GM23248 (cell line): ENCODE measurements at regions not wholly inside any gene's neighbourhood (a gene's known extent, or its start where the extent isn't known, plus 50 kb on each side); places are given as distances from the start of the nearest gene placed in this dataset.

Experiments
- DNase-seq: peaks from one replicate; pipeline ENCODE4 v3.0.0-alpha.2; 2015
- H2AFZ ChIP-seq: fragments of 200-600 bp; sonication (generic); 2 replicates; pipeline ENCODE4 v1.6.1; 2016; ENCODE audit warnings: antibody characterized with exemption
- H3F3A ChIP-seq: fragments of 200-600 bp; sonication (generic); 2 replicates; pipeline ENCODE4 v1.6.1; 2016; ENCODE audit warnings: mild to moderate bottlenecking, antibody characterized with exemption, mixed run types; ENCODE audit not compliant: insufficient read depth
- H3K27ac ChIP-seq: fragments of 200-600 bp; sonication (generic); 2 replicates; pipeline ENCODE4 v1.5.1; 2016; ENCODE audit warnings: mild to moderate bottlenecking
- H3K27me3 ChIP-seq: fragments of 200-600 bp; sonication (generic); replicated peaks from 2 replicates; pipeline ENCODE4 v1.6.1; 2016; ENCODE audit warnings: mild to moderate bottlenecking; ENCODE audit not compliant: insufficient read depth
- H3K36me3 ChIP-seq: fragments of 200-600 bp; sonication (generic); 2 replicates; pipeline ENCODE4 v1.6.1; 2016; ENCODE audit warnings: low read depth, mild to moderate bottlenecking
- H3K4me1 ChIP-seq: fragments of 200-600 bp; sonication (generic); 2 replicates; pipeline ENCODE4 v1.6.1; 2016; ENCODE audit warnings: mild to moderate bottlenecking; ENCODE audit not compliant: insufficient read depth
- H3K4me2 ChIP-seq: fragments of 200-600 bp; sonication (generic); one replicate; pipeline ENCODE4 v1.6.1; 2016; ENCODE audit warnings: mild to moderate bottlenecking; ENCODE audit not compliant: unreplicated experiment
- H3K4me3 ChIP-seq: fragments of 200-600 bp; sonication (generic); 2 replicates; pipeline ENCODE4 v1.5.1; 2016; ENCODE audit warnings: mild to moderate bottlenecking
- H3K79me2 ChIP-seq: fragments of 200-600 bp; sonication (generic); 2 replicates; pipeline ENCODE4 v1.6.1; 2016; ENCODE audit warnings: mild to moderate bottlenecking; ENCODE audit not compliant: insufficient read depth
- H3K9ac ChIP-seq: fragments of 200-600 bp; sonication (generic); 2 replicates; pipeline ENCODE4 v1.6.1; 2016; ENCODE audit warnings: mild to moderate bottlenecking
- H3K9me2 ChIP-seq: fragments of 200-600 bp; sonication (generic); 2 replicates; pipeline ENCODE4 v1.6.1; 2016; ENCODE audit warnings: mixed run types, mild to moderate bottlenecking, moderate library complexity; ENCODE audit not compliant: insufficient read depth
- H3K9me3 ChIP-seq: fragments of 200-600 bp; sonication (generic); one replicate; pipeline ENCODE4 v1.6.1; 2017; ENCODE audit warnings: low read depth
- H4K20me1 ChIP-seq: fragments of 200-600 bp; sonication (generic); 2 replicates; pipeline ENCODE4 v1.6.0; 2016; ENCODE audit not compliant: insufficient read depth
- EZH2 ChIP-seq: fragments of 200-600 bp; sonication (generic); IDR thresholded peaks from 2 replicates; pipeline ENCODE4 v1.6.1; 2018; ENCODE audit warnings: antibody characterized with exemption, mild to moderate bottlenecking; ENCODE audit not compliant: insufficient read depth, poor library complexity, severe bottlenecking
- EZH2phosphoT487 ChIP-seq: fragments of 200-600 bp; sonication (generic); IDR thresholded peaks from 2 replicates; pipeline ENCODE4 v1.6.1; 2018; ENCODE audit warnings: antibody characterized with exemption, moderate library complexity, mild to moderate bottlenecking, low read depth; ENCODE audit not compliant: insufficient read depth
- WGBS, 2 experiments: methylation state at CpG; one replicate each; pipeline ENCODE4 v1.1.6; 2015 to 2017; ENCODE audit warnings: low lambda C conversion rate in 2 of 2, low coverage in 1 of 2; ENCODE audit errors: missing lambda C conversion rate in 2 of 2; 5-methylcytosine and 5-hydroxymethylcytosine counted together
- in situ Hi-C: fragments of 300-500 bp; cut with MboI; formaldehyde crosslinking; loops from 2 replicates; pipeline ENCODE4 v1.15.0; 2020

GRCh38 chr1:60731321-60731720 lies 351.0 kb upstream of the NFIA start:
- no peaks in the 10 kb centered on the region for H3K9me2 ChIP-seq
- no peaks in the 10 kb centered on the region for H3K36me3 ChIP-seq
- no peak overlapping the region for H3K9ac ChIP-seq
- TF ChIP-seq EZH2 (no peak), EZH2phosphoT487 (no peak)
- H3K27ac ChIP-seq: no peak overlapping the region
- 26 to 50% methylated on average over 1 of the region's 1 CpG for WGBS, 2 experiments
- no peaks in the 10 kb centered on the region for H3K27me3 ChIP-seq
- no peaks in the 10 kb centered on the region for H3F3A ChIP-seq
- in situ Hi-C loops: no loop called here
- H3K4me1 ChIP-seq: no peaks in the 10 kb centered on the region
- H3K4me2 ChIP-seq: no peak overlapping the region
- no peak overlapping the region for H3K4me3 ChIP-seq
- H2AFZ ChIP-seq: no peak overlapping the region
- no peaks in the 10 kb centered on the region for H4K20me1 ChIP-seq
- no peaks in the 10 kb centered on the region for H3K9me3 ChIP-seq
- H3K79me2 ChIP-seq: no peaks in the 10 kb centered on the region
- DNase-seq: no peak

- no peak for TF ChIP-seq EZH2
- TF ChIP-seq EZH2phosphoT487: no peak
- no peaks in the 10 kb centered on the region for H3K27me3 ChIP-seq
- H3K9ac ChIP-seq: no peak overlapping the region
- H3K9me2 ChIP-seq: no peaks in the 10 kb centered on the region
- no peaks in the 10 kb centered on the region for H4K20me1 ChIP-seq
- no peaks in the 10 kb centered on the region for H3K9me3 ChIP-seq
- H3K4me3 ChIP-seq: no peak overlapping the region
- no peak overlapping the region for H2AFZ ChIP-seq
- no peak overlapping the region for H3K27ac ChIP-seq
- 40 to 71% methylated on average over 1 of the region's 1 CpG for WGBS, 2 experiments
- in situ Hi-C loops: no loop called here
- no peaks in the 10 kb centered on the region for H3K4me1 ChIP-seq
- DNase-seq: no peak
- H3K4me2 ChIP-seq: no peak overlapping the region
- no peaks in the 10 kb centered on the region for H3K36me3 ChIP-seq
- H3F3A ChIP-seq: no peaks in the 10 kb centered on the region
- no peaks in the 10 kb centered on the region for H3K79me2 ChIP-seq
These were observed 354.8 kb upstream of the NFIA start for GRCh38 chr1:60727552-60727951.

GRCh38 chr1:60716472-60716871 lies 365.9 kb upstream of the NFIA start:
- no peak for TF ChIP-seq EZH2phosphoT487
- no peak for TF ChIP-seq EZH2
- H3K79me2 ChIP-seq: no peaks in the 10 kb centered on the region
- in situ Hi-C loops: no loop called here
- no peaks in the 10 kb centered on the region for H3K36me3 ChIP-seq
- no peaks in the 10 kb centered on the region for H3K9me3 ChIP-seq
- no peak overlapping the region for H3K9ac ChIP-seq
- H3K4me3 ChIP-seq: no peak overlapping the region
- no peaks in the 10 kb centered on the region for H3K27me3 ChIP-seq
- no peak overlapping the region for H3K27ac ChIP-seq
- H3F3A ChIP-seq: no peaks in the 10 kb centered on the region
- no peaks in the 10 kb centered on the region for H3K4me1 ChIP-seq
- H3K9me2 ChIP-seq: no peaks in the 10 kb centered on the region; the same call in 1 of the 2 replicates
- no peak overlapping the region for H3K4me2 ChIP-seq
- 46% methylated on average over 3 of the region's 3 CpGs for WGBS, 2 experiments
- H4K20me1 ChIP-seq: no peaks in the 10 kb centered on the region
- no peak overlapping the region for H2AFZ ChIP-seq
- DNase-seq: no peak

GRCh38 chr1:60715970-60716369 lies 366.4 kb upstream of the NFIA start:
- Histone ChIP-seq H3K36me3 (no peaks in the 10 kb centered on the region), H3K4me2 (no peak overlapping the region), H3K4me3 (no peak overlapping the region), H2AFZ (no peak overlapping the region), H3K27me3 (no peaks in the 10 kb centered on the region), H4K20me1 (no peaks in the 10 kb centered on the region), H3K4me1 (no peaks in the 10 kb centered on the region), H3K9me3 (no peaks in the 10 kb centered on the region), H3K9ac (no peak overlapping the region), H3F3A (no peaks in the 10 kb centered on the region), H3K27ac (no peak overlapping the region), H3K9me2 (no peaks in the 10 kb centered on the region; the same call in 1 of the 2 replicates), H3K79me2 (no peaks in the 10 kb centered on the region)
- DNase-seq: no peak
- in situ Hi-C loops: no loop called here
- TF ChIP-seq EZH2 (no peak), EZH2phosphoT487 (no peak)

- no peaks in the 10 kb centered on the region for H3F3A ChIP-seq
- no peak for TF ChIP-seq EZH2
- TF ChIP-seq EZH2phosphoT487: no peak
These were observed 372.9 kb upstream of the NFIA start for GRCh38 chr1:60709426-60709825.

More at GRCh38 chr1:60709426-60709825, 372.9 kb upstream of the NFIA start:
- no peaks in the 10 kb centered on the region for H4K20me1 ChIP-seq
- H3K4me3 ChIP-seq: no peak overlapping the region
- no peak overlapping the region for H3K9ac ChIP-seq
- H3K9me2 ChIP-seq: no peaks in the 10 kb centered on the region
- no peak overlapping the region for H3K27ac ChIP-seq
- no peak overlapping the region for H3K4me2 ChIP-seq
- H3K9me3 ChIP-seq: no peaks in the 10 kb centered on the region
- H2AFZ ChIP-seq: no peak overlapping the region
- H3K27me3 ChIP-seq: no peaks in the 10 kb centered on the region
- no peak for DNase-seq
- no peaks in the 10 kb centered on the region for H3K4me1 ChIP-seq
- no peaks in the 10 kb centered on the region for H3K79me2 ChIP-seq
- no peaks in the 10 kb centered on the region for H3K36me3 ChIP-seq
- in situ Hi-C loops: no loop called here
